ENCODE measurements at regions not wholly inside any gene's neighbourhood (a gene's known extent, or its start where the extent isn't known, plus 50 kb on each side); places are given as distances from the start of the nearest gene placed in this dataset.

DNA sequence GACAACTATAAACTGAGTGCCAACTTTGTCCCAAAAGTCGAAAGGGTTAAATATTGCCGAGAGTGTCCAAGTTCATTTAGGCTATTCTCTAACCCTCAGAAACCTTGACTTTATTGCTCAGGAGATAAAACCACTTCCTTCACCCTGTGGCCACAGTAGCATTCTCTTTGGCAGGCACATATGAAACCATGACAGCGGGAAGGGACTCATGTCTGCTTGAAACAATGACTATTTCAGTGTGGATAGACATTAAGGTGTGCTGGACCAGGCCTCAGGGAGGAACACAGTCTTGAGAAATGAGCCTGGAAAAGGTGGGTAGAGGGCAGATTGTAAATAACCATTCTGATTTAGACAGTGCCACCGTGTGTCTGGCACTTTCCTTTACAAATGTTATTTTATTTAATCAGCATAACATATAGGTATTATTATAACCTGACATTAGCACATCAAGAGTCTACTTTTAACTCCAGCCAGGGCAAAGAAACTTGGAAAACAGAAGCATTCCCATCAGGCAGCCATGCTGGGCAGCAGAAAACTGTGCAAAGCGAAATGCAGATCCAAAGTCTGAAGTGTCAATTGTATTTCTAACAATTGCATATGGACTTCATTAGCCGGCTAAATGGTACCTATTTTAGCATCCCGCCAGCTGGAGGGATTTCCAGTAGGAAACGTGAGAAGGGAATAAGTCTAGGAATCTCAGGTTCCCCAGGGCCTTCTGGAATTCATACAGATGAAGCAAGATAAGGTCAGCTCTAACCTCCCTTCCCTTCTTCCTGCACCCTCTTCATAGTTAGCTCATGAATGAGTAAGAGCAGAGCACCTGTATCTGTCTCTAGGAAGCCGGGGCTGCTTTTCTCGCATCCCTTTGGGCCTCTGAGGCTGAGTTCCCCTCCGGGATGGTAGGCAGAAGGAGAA, 212.8 kb upstream of the ELAC2 start:
- Histone ChIP-seq H3K4me3 (ENCODE audit: low read depth, low read length) (no peak overlapping the region), H3K36me3 (ENCODE audit: control insufficient read depth, insufficient read depth, low read length) (no peaks in the 10 kb centered on the region), H3K27me3 (ENCODE audit: control insufficient read depth, insufficient read depth, low read length) (no peaks in the 10 kb centered on the region)
- TF ChIP-seq, protein P1, sequence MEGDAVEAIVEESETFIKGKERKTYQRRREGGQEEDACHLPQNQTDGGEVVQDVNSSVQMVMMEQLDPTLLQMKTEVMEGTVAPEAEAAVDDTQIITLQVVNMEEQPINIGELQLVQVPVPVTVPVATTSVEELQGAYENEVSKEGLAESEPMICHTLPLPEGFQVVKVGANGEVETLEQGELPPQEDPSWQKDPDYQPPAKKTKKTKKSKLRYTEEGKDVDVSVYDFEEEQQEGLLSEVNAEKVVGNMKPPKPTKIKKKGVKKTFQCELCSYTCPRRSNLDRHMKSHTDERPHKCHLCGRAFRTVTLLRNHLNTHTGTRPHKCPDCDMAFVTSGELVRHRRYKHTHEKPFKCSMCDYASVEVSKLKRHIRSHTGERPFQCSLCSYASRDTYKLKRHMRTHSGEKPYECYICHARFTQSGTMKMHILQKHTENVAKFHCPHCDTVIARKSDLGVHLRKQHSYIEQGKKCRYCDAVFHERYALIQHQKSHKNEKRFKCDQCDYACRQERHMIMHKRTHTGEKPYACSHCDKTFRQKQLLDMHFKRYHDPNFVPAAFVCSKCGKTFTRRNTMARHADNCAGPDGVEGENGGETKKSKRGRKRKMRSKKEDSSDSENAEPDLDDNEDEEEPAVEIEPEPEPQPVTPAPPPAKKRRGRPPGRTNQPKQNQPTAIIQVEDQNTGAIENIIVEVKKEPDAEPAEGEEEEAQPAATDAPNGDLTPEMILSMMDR (IDR thresholded peaks at IDR 0.05; ENCODE audit: insufficient read depth, low read length, poor library complexity, severe bottlenecking): no peak
- DNase-seq (ENCODE audit: low read depth): no peak

DNA sequence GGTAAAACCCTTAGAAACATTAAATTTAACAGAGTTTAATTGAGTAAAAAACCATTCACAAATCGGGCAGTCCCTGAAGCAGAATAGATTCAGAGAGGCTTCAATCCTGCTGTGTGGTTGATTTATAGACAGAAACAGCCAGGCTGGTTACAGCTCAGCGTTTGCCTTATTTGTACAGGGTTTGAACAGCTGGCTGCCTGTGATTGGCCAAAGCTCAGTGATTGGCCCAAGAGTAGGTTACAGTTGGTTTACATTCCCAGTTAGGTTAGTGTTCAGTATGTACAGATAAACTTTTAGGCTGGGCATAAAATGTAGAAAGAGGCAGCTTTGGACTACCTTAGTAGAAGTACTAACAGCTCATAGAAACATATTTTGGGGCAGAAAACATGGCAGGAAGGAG, 210.4 kb upstream of the ELAC2 start:
- no peaks in the 10 kb centered on the region for H3K36me3 ChIP-seq (ENCODE audit: control insufficient read depth, insufficient read depth, low read length)
- DNase-seq (ENCODE audit: low read depth): no peak
- TF ChIP-seq, protein P1 (IDR thresholded peaks at IDR 0.05; ENCODE audit: insufficient read depth, low read length, poor library complexity, severe bottlenecking): no peak
- no peaks in the 10 kb centered on the region for H3K27me3 ChIP-seq (ENCODE audit: control insufficient read depth, insufficient read depth, low read length)
- no peak overlapping the region for H3K4me3 ChIP-seq (ENCODE audit: low read depth, low read length)

GRCh38 chr17:13222975-13223374, 205.1 kb upstream of the ELAC2 start:
- H3K36me3 ChIP-seq (ENCODE audit: control insufficient read depth, insufficient read depth, low read length): no peaks in the 10 kb centered on the region
- no peak overlapping the region for H3K4me3 ChIP-seq (ENCODE audit: low read depth, low read length)
- DNase-seq (ENCODE audit: low read depth): no peak
- no peaks in the 10 kb centered on the region for H3K27me3 ChIP-seq (ENCODE audit: control insufficient read depth, insufficient read depth, low read length)
- TF ChIP-seq, protein P1 (IDR thresholded peaks at IDR 0.05; ENCODE audit: insufficient read depth, low read length, poor library complexity, severe bottlenecking): no peak

GRCh38 chr17:13212860-13213259, 195.0 kb upstream of the ELAC2 start:
- DNase-seq (ENCODE audit: low read depth): no peak
- Histone ChIP-seq H3K36me3 (ENCODE audit: control insufficient read depth, insufficient read depth, low read length) (no peaks in the 10 kb centered on the region), H3K27me3 (ENCODE audit: control insufficient read depth, insufficient read depth, low read length) (no peaks in the 10 kb centered on the region), H3K4me3 (ENCODE audit: low read depth, low read length) (no peak overlapping the region)
- TF ChIP-seq, protein P1 (IDR thresholded peaks at IDR 0.05; ENCODE audit: insufficient read depth, low read length, poor library complexity, severe bottlenecking): no peak

DNA sequence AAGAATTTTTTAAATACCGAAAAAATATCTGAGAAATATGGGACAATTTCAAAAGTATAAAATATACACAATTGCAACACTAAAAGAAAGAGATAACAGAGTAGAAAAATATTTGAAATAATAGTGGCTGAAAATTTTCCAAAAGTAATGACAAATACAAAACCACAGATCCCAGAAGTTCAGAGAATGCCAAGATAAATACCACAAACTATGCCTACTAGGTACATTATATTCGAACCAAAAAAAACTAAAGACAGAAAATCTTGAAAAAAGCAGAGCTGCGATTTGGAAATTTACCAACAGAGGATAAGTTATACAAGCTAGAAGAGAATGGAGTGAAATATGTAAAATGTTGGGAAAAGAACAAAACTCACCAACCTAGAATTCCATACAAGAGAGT, 191.3 kb upstream of the ELAC2 start:
- DNase-seq (ENCODE audit: low read depth): no peak
- H3K4me3 ChIP-seq (ENCODE audit: low read depth, low read length): no peak overlapping the region
- TF ChIP-seq, protein P1 (IDR thresholded peaks at IDR 0.05; ENCODE audit: insufficient read depth, low read length, poor library complexity, severe bottlenecking): no peak
- no peaks in the 10 kb centered on the region for H3K27me3 ChIP-seq (ENCODE audit: control insufficient read depth, insufficient read depth, low read length)
- no peaks in the 10 kb centered on the region for H3K36me3 ChIP-seq (ENCODE audit: control insufficient read depth, insufficient read depth, low read length)

Measured in kidney epithelial cell (primary cell).